ENCODE measurements at regions not wholly inside any gene's neighbourhood (a gene's known extent, or its start where the extent isn't known, plus 50 kb on each side); places are given as distances from the start of the nearest gene placed in this dataset.

- H3K36me3 ChIP-seq (ENCODE audit: low read depth, missing control alignments) = no peaks in the 10 kb centered on the region
- 89 to 90% methylated on average over 1 of the region's 1 CpG for WGBS, 2 donors
- DNase-seq = no peak
- intact Hi-C loops (cut with DNase I; ENCODE audit: low total_unique reads) = no loop called here
- H3K27ac ChIP-seq = no peak overlapping the region
- H3K4me1 ChIP-seq = no peaks in the 10 kb centered on the region
- TF ChIP-seq POLR2A (IDR thresholded peaks at IDR 0.05) = no peak
- no peak for TF ChIP-seq CTCF (IDR thresholded peaks at IDR 0.05)
- no peaks in the 10 kb centered on the region for H3K27me3 ChIP-seq
- no peaks in the 10 kb centered on the region for H3K9me3 ChIP-seq
- no peak overlapping the region for H3K4me3 ChIP-seq
Observed at GRCh38 chr12:30074916-30075315, 291.2 kb upstream of the TMTC1 start.

- Histone ChIP-seq H3K27me3 (no peaks in the 10 kb centered on the region), H3K9me3 (no peaks in the 10 kb centered on the region), H3K4me3 (no peak overlapping the region), H3K36me3 (ENCODE audit: low read depth, missing control alignments) (no peaks in the 10 kb centered on the region), H3K27ac (no peak overlapping the region), H3K4me1 (no peaks in the 10 kb centered on the region)
- TF ChIP-seq POLR2A (IDR thresholded peaks at IDR 0.05) = no peak
- TF ChIP-seq CTCF (IDR thresholded peaks at IDR 0.05) = no peak
- intact Hi-C loops (cut with DNase I; ENCODE audit: low total_unique reads) = no loop called here
- no peak for DNase-seq
- WGBS, 2 donors = 92 to 100% methylated on average over 1 of the region's 1 CpG
Observed at GRCh38 chr12:30072824-30073223, 289.1 kb upstream of the TMTC1 start.

GRCh38 chr12:30067146-30067545 is 283.4 kb upstream of the TMTC1 start:
- WGBS, 2 donors = 93 to 96% methylated on average over 2 of the region's 2 CpGs
- intact Hi-C loops (cut with DNase I; ENCODE audit: low total_unique reads) = no loop called here

GRCh38 chr12:30064906-30065305 is 281.2 kb upstream of the TMTC1 start:
- no peak for DNase-seq
- H3K27me3 ChIP-seq = no peaks in the 10 kb centered on the region
- no peak overlapping the region for H3K4me3 ChIP-seq
- H3K4me1 ChIP-seq = no peaks in the 10 kb centered on the region
- WGBS, 2 donors = 55 to 64% methylated on average over 2 of the region's 2 CpGs
- H3K27ac ChIP-seq = no peak overlapping the region
- no peak for TF ChIP-seq POLR2A (IDR thresholded peaks at IDR 0.05)
- TF ChIP-seq CTCF (IDR thresholded peaks at IDR 0.05) = no peak
- intact Hi-C loops (cut with DNase I; ENCODE audit: low total_unique reads) = no loop called here
- no peaks in the 10 kb centered on the region for H3K9me3 ChIP-seq
- H3K36me3 ChIP-seq (ENCODE audit: low read depth, missing control alignments) = no peaks in the 10 kb centered on the region

More at GRCh38 chr12:30067146-30067545, 283.4 kb upstream of the TMTC1 start:
- Histone ChIP-seq H3K36me3 (ENCODE audit: low read depth, missing control alignments) (no peaks in the 10 kb centered on the region), H3K27ac (no peak overlapping the region), H3K4me3 (no peak overlapping the region), H3K9me3 (no peaks in the 10 kb centered on the region), H3K27me3 (no peaks in the 10 kb centered on the region), H3K4me1 (no peaks in the 10 kb centered on the region)
- TF ChIP-seq POLR2A (IDR thresholded peaks at IDR 0.05) (no peak), CTCF (IDR thresholded peaks at IDR 0.05) (no peak)
- no peak for DNase-seq

- TF ChIP-seq POLR2A (IDR thresholded peaks at IDR 0.05) (no peak), CTCF (IDR thresholded peaks at IDR 0.05) (no peak)
- no peaks in the 10 kb centered on the region for H3K36me3 ChIP-seq (ENCODE audit: low read depth, missing control alignments)
- H3K27ac ChIP-seq = no peak overlapping the region
Observed at GRCh38 chr12:30063435-30063945, 279.7 kb upstream of the TMTC1 start.

More at GRCh38 chr12:30063435-30063945, 279.7 kb upstream of the TMTC1 start:
- Histone ChIP-seq H3K4me3 (no peak overlapping the region), H3K9me3 (no peaks in the 10 kb centered on the region), H3K27me3 (no peaks in the 10 kb centered on the region), H3K4me1 (no peaks in the 10 kb centered on the region)
- DNase-seq = no peak
- intact Hi-C loops (cut with DNase I; ENCODE audit: low total_unique reads) = no loop called here

Measured in testis (tissue), 2 donors.